ENCODE measurements at regions not wholly inside any gene's neighbourhood (a gene's known extent, or its start where the extent isn't known, plus 50 kb on each side); places are given as distances from the start of the nearest gene placed in this dataset.

DNA sequence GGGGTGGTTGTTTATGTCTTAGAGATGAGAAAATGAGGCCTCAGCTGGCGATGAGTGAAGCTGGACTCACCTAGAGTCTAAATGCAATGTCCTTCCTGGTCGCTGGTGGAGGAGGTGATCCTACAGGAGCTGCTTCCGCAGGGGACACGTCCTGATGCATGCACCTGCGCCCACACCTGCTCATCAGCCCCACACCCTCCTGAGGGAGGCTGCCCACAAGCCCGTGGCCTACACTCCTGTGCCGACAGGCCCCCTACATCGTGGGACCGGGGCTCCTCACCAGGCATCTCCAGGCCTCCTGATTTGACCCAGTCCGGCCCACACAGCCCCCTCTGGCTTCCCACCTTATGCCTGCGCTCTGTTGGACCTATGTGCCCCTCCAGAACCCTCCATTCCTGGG, 857.2 kb downstream of the TBC1D22A start:
- Histone ChIP-seq H2BK12ac (ENCODE audit: low read length) (no peak overlapping the region), H4K8ac (ENCODE audit: low read depth, low read length) (no peak overlapping the region), H3K14ac (ENCODE audit: low read length) (no peak overlapping the region), H2BK15ac (ENCODE audit: low read length) (no peak overlapping the region), H2AFZ (ENCODE audit: low read length) (no peak overlapping the region), H3K36me3 (replicated peaks in 1 of 2; ENCODE audit: control insufficient read depth in 2 of 2, insufficient read depth in 2 of 2, low read length in 2 of 2) (no peaks in the 10 kb centered on the region), H3K9ac (ENCODE audit: low read depth, low read length, poor library complexity) (no peak overlapping the region), H3K23ac (ENCODE audit: low read depth, low read length, poor library complexity) (peak overlapping the region; percentile 74), H2BK120ac (ENCODE audit: low read depth, low read length) (no peak overlapping the region), H2AK5ac (ENCODE audit: low read depth, low read length) (peak overlapping the region; percentile 56), H3K27me3 (ENCODE audit: control insufficient read depth in 3 of 3, insufficient read depth in 3 of 3, low read depth in 1 of 3, low read length in 3 of 3) (no peaks in the 10 kb centered on the region), H3K27ac (replicated peaks; ENCODE audit: low read length) (no peak overlapping the region), H3K9me3 (replicated peaks in 1 of 2; ENCODE audit: control insufficient read depth in 2 of 2, insufficient read depth in 1 of 2, low read depth in 1 of 2, low read length in 2 of 2) (peaks cover 0 to 5% of the 10 kb centered on the region in 2 donors), H3K4ac (ENCODE audit: low read length) (peak overlapping the region; percentile 39), H2BK5ac (ENCODE audit: low read length) (no peak overlapping the region), H3K18ac (ENCODE audit: low read length) (peak overlapping the region; percentile 39), H3K4me3 (ENCODE audit: low read length in 2 of 2) (no peak overlapping the region), H3K79me1 (ENCODE audit: low read depth, low read length) (no peaks in the 10 kb centered on the region), H4K91ac (ENCODE audit: low read depth, low read length, poor library complexity) (no peak overlapping the region), H3K4me1 (ENCODE audit: control insufficient read depth in 2 of 2, insufficient read depth in 1 of 2, low read depth in 1 of 2, low read length in 2 of 2) (peaks cover 0 to 5% of the 10 kb centered on the region in 2 donors), H3K4me2 (ENCODE audit: insufficient read depth, low read length, poor library complexity, severe bottlenecking) (no peak overlapping the region)
- no peak for DNase-seq (ENCODE audit: low spot score)
- WGBS, 2 donors (ENCODE audit: extremely low coverage in 2 of 2, insufficient read length in 2 of 2, insufficient replicate concordance in 1 of 2): no CpG with 5 or more reads among the region's 11 CpGs

DNA sequence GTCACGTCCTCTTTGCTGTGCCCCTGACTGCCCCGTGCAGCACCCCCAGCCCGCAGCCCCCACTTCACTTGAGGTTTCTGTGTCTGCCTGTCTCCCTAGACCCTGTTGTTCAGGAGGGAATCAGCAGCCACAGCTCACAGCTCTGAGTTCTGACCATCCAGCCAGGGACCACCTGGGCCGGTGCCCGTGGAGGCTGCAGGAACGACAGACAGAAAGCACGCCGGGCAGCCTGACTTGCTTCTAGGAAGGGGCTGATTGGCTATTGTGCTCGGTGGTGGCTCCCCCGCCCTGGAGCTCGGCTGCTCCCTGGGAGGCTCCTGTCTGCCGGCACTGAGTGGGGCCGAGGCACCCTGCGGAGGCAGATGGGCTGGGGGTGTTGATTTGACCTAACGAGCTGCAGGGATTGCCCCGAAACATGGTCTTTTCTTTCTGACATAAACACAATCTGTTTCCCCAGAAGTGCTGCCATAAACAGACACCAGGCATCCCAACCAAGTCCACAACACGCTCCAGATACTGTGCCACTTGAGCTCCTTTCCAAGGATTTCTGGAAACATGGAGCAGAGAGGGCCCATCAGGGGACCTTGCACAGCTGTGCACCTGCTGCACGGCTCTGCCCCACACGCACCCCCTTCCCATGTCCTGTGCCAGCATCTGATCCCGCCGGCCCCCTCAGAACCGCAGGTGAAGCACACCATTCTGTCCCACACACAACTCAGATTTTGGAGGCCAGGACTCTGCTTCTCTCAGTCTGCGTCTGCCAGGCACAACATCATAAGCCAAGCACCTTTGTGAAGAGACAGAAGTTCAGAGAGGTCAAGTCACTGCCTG, 855.9 kb downstream of the TBC1D22A start:
- Histone ChIP-seq H2BK12ac (ENCODE audit: low read length) (no peak overlapping the region), H3K23ac (ENCODE audit: low read depth, low read length, poor library complexity) (no peak overlapping the region), H3K4ac (ENCODE audit: low read length) (no peak overlapping the region), H2AK5ac (ENCODE audit: low read depth, low read length) (peak overlapping the region; percentile 33), H4K91ac (ENCODE audit: low read depth, low read length, poor library complexity) (no peak overlapping the region), H4K8ac (ENCODE audit: low read depth, low read length) (no peak overlapping the region), H2AFZ (ENCODE audit: low read length) (no peak overlapping the region), H3K9ac (ENCODE audit: low read depth, low read length, poor library complexity) (no peak overlapping the region), H3K27me3 (ENCODE audit: control insufficient read depth in 3 of 3, insufficient read depth in 3 of 3, low read depth in 1 of 3, low read length in 3 of 3) (peaks cover 0 to 2% (median 0%) of the 10 kb centered on the region in 3 experiments), H3K14ac (ENCODE audit: low read length) (no peak overlapping the region), H2BK15ac (ENCODE audit: low read length) (no peak overlapping the region), H3K27ac (replicated peaks; ENCODE audit: low read length) (no peak overlapping the region), H3K79me1 (ENCODE audit: low read depth, low read length) (no peaks in the 10 kb centered on the region), H3K9me3 (replicated peaks in 1 of 2; ENCODE audit: control insufficient read depth in 2 of 2, insufficient read depth in 1 of 2, low read depth in 1 of 2, low read length in 2 of 2) (peaks cover 0 to 5% of the 10 kb centered on the region in 2 donors), H3K36me3 (replicated peaks in 1 of 2; ENCODE audit: control insufficient read depth in 2 of 2, insufficient read depth in 2 of 2, low read length in 2 of 2) (no peaks in the 10 kb centered on the region), H2BK120ac (ENCODE audit: low read depth, low read length) (no peak overlapping the region), H2BK5ac (ENCODE audit: low read length) (no peak overlapping the region), H3K4me2 (ENCODE audit: insufficient read depth, low read length, poor library complexity, severe bottlenecking) (no peak overlapping the region), H3K18ac (ENCODE audit: low read length) (peak overlapping the region; percentile 38), H3K4me3 (ENCODE audit: low read length in 2 of 2) (no peak overlapping the region), H3K4me1 (ENCODE audit: control insufficient read depth in 2 of 2, insufficient read depth in 1 of 2, low read depth in 1 of 2, low read length in 2 of 2) (peaks cover 0 to 5% of the 10 kb centered on the region in 2 donors)
- WGBS, 2 donors (ENCODE audit: extremely low coverage in 2 of 2, insufficient read length in 2 of 2, insufficient replicate concordance in 1 of 2): no CpG with 5 or more reads among the region's 23 CpGs
- DNase-seq (ENCODE audit: low spot score): no peak

DNA sequence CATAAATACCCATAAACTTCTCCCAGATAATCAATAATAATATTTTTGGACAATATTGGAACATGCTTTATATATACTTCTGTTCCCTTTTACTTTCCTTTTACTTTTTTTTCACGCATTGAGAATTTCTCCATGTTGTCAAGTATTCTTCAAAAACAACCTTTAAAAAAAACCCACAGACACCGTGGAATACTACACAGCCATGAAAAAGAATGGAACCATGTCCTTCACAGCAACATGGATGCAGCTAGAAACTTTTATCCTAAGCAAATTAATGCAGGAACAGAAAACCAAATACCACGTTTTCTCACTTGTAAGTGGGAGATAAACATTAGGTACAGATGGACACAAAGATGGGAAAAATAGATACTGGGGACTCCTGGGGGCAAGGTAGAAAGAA, 854.7 kb downstream of the TBC1D22A start:
- Histone ChIP-seq H3K9ac (ENCODE audit: low read depth, low read length, poor library complexity) (no peak overlapping the region), H3K4me1 (ENCODE audit: control insufficient read depth in 2 of 2, insufficient read depth in 1 of 2, low read depth in 1 of 2, low read length in 2 of 2) (peaks cover 0 to 5% of the 10 kb centered on the region in 2 donors), H3K23ac (ENCODE audit: low read depth, low read length, poor library complexity) (no peak overlapping the region), H3K36me3 (replicated peaks in 1 of 2; ENCODE audit: control insufficient read depth in 2 of 2, insufficient read depth in 2 of 2, low read length in 2 of 2) (no peaks in the 10 kb centered on the region), H3K4ac (ENCODE audit: low read length) (no peak overlapping the region), H2BK120ac (ENCODE audit: low read depth, low read length) (no peak overlapping the region), H2BK15ac (ENCODE audit: low read length) (no peak overlapping the region), H4K91ac (ENCODE audit: low read depth, low read length, poor library complexity) (no peak overlapping the region), H4K8ac (ENCODE audit: low read depth, low read length) (no peak overlapping the region), H2AFZ (ENCODE audit: low read length) (no peak overlapping the region), H3K4me2 (ENCODE audit: insufficient read depth, low read length, poor library complexity, severe bottlenecking) (no peak overlapping the region), H3K4me3 (ENCODE audit: low read length in 2 of 2) (no peak overlapping the region), H2BK12ac (ENCODE audit: low read length) (no peak overlapping the region), H3K9me3 (replicated peaks in 1 of 2; ENCODE audit: control insufficient read depth in 2 of 2, insufficient read depth in 1 of 2, low read depth in 1 of 2, low read length in 2 of 2) (peaks cover 0 to 5% of the 10 kb centered on the region in 2 donors), H3K27ac (replicated peaks; ENCODE audit: low read length) (no peak overlapping the region), H2BK5ac (ENCODE audit: low read length) (no peak overlapping the region), H3K27me3 (ENCODE audit: control insufficient read depth in 3 of 3, insufficient read depth in 3 of 3, low read depth in 1 of 3, low read length in 3 of 3) (peaks cover 0 to 2% (median 0%) of the 10 kb centered on the region in 3 experiments), H3K14ac (ENCODE audit: low read length) (no peak overlapping the region), H2AK5ac (ENCODE audit: low read depth, low read length) (no peak overlapping the region), H3K79me1 (ENCODE audit: low read depth, low read length) (no peaks in the 10 kb centered on the region), H3K18ac (ENCODE audit: low read length) (no peak overlapping the region)
- no peak for DNase-seq (ENCODE audit: low spot score)
- WGBS, 2 donors (ENCODE audit: extremely low coverage in 2 of 2, insufficient read length in 2 of 2, insufficient replicate concordance in 1 of 2): no CpG with 5 or more reads among the region's 3 CpGs

DNA sequence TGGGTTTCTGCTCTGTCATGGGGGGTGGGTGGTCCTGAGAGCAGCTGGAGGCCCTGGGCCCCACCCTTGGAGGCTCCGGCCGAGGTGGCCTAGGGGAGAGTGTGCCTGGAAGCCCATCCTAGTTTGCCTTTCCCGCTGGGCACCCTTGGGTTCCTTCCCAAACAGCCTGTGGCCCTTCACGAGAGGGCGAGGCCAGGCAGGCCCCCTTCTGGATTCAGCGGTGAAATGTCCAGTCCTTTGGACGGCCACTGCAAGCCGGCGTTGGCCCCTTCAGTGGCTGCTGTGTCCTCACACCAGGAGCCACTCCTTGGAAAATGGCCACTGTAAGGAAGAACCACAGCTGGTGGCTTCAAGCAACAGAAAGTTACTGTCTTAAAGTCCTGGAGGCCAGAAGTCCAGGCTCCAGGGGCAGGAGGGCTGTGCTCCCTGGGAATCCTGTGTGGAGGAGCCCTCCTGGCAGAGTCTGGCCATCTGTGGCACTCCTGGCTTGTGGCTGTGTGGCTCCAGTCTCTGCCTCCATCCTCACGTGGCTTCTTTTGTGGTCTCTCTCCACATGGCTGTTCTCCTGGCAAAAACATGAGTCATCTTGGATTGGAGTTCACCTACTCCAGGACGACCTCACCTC, 854.1 kb downstream of the TBC1D22A start:
- Histone ChIP-seq H3K79me1 (ENCODE audit: low read depth, low read length) (no peaks in the 10 kb centered on the region), H4K8ac (ENCODE audit: low read depth, low read length) (no peak overlapping the region), H3K14ac (ENCODE audit: low read length) (peak overlapping the region; percentile 77), H3K27me3 (ENCODE audit: control insufficient read depth in 3 of 3, insufficient read depth in 3 of 3, low read depth in 1 of 3, low read length in 3 of 3) (peaks cover 0 to 2% (median 0%) of the 10 kb centered on the region in 3 experiments), H3K36me3 (replicated peaks in 1 of 2; ENCODE audit: control insufficient read depth in 2 of 2, insufficient read depth in 2 of 2, low read length in 2 of 2) (no peaks in the 10 kb centered on the region), H3K23ac (ENCODE audit: low read depth, low read length, poor library complexity) (no peak overlapping the region), H3K4ac (ENCODE audit: low read length) (no peak overlapping the region), H3K9ac (ENCODE audit: low read depth, low read length, poor library complexity) (no peak overlapping the region), H3K4me2 (ENCODE audit: insufficient read depth, low read length, poor library complexity, severe bottlenecking) (no peak overlapping the region), H3K27ac (replicated peaks; ENCODE audit: low read length) (no peak overlapping the region), H2BK12ac (ENCODE audit: low read length) (no peak overlapping the region), H3K4me3 (ENCODE audit: low read length in 2 of 2) (no peak overlapping the region), H3K4me1 (ENCODE audit: control insufficient read depth in 2 of 2, insufficient read depth in 1 of 2, low read depth in 1 of 2, low read length in 2 of 2) (peaks cover 0 to 5% of the 10 kb centered on the region in 2 donors), H4K91ac (ENCODE audit: low read depth, low read length, poor library complexity) (no peak overlapping the region), H2AFZ (ENCODE audit: low read length) (no peak overlapping the region), H3K18ac (ENCODE audit: low read length) (peak overlapping the region; percentile 52), H2BK15ac (ENCODE audit: low read length) (peak overlapping the region; percentile 59), H3K9me3 (replicated peaks in 1 of 2; ENCODE audit: control insufficient read depth in 2 of 2, insufficient read depth in 1 of 2, low read depth in 1 of 2, low read length in 2 of 2) (peaks cover 0 to 5% of the 10 kb centered on the region in 2 donors), H2BK120ac (ENCODE audit: low read depth, low read length) (no peak overlapping the region), H2AK5ac (ENCODE audit: low read depth, low read length) (no peak overlapping the region), H2BK5ac (ENCODE audit: low read length) (no peak overlapping the region)
- no peak for DNase-seq (ENCODE audit: low spot score)
- WGBS, 2 donors (ENCODE audit: extremely low coverage in 2 of 2, insufficient read length in 2 of 2, insufficient replicate concordance in 1 of 2): no CpG with 5 or more reads among the region's 11 CpGs
